ENCODE measurements at regions not wholly inside any gene's neighbourhood (a gene's known extent, or its start where the extent isn't known, plus 50 kb on each side); places are given as distances from the start of the nearest gene placed in this dataset.

GRCh38 chr5:14059810-14060209 lies 83.3 kb upstream of the TRIO start:
- TF ChIP-seq CTCF (IDR thresholded peaks at IDR 0.05): no peak
- TF ChIP-seq POLR2A (IDR thresholded peaks at IDR 0.05): no peak

All from Peyer's patch (tissue), 4 donors.